Stomach (tissue), 8 donors: ENCODE measurements at regions not wholly inside any gene's neighbourhood (a gene's known extent, or its start where the extent isn't known, plus 50 kb on each side); places are given as distances from the start of the nearest gene placed in this dataset.

Experiments used
- DNase-seq, 2 donors: peaks; one replicate each; pipeline versions ENCODE4 v3.0.0 to v3.0.0-alpha.2; 2013 to 2019
- H3K27ac ChIP-seq, 5 donors: fragments of 200-600 bp in 4 of 5; sonication (generic) in 4 of 5; one replicate each; pipeline ENCODE4 v1.5.1; 2013 to 2019; ENCODE audit warnings: mild to moderate bottlenecking in 1 of 5, moderate library complexity in 1 of 5
- H3K27me3 ChIP-seq, 3 donors: fragments of 200-600 bp; sonication (generic); one replicate each; pipeline ENCODE4 v1.5.1; 2017 to 2019; ENCODE audit warnings: mixed run types in 1 of 3
- H3K36me3 ChIP-seq, 4 donors: fragments of 200-600 bp; sonication (generic); 1 replicate in 3 of 4; 2 replicates in 1 of 4; pipeline ENCODE4 v1.5.1; 2016 to 2019
- H3K4me1 ChIP-seq, 4 donors: fragments of 200-600 bp; sonication (generic); one replicate each; pipeline ENCODE4 v1.5.1; 2016 to 2019
- H3K4me3 ChIP-seq, 4 donors: fragments of 200-600 bp; sonication (generic) in 3 of 4; one replicate each; pipeline ENCODE4 v1.5.1; 2016 to 2019; ENCODE audit warnings: mild to moderate bottlenecking in 1 of 4
- H3K9me3 ChIP-seq, 4 donors: fragments of 200-600 bp; sonication (generic); one replicate each; pipeline ENCODE4 v1.5.1; 2016 to 2019
- EP300 ChIP-seq: sonication (generic); formaldehyde crosslinking; IDR thresholded peaks from one replicate; pipeline ENCODE4 v1.6.1; 2017; ENCODE audit warnings: antibody characterized with exemption
- POLR2A ChIP-seq, 4 donors: fragments of 450-650 bp; IDR thresholded peaks; one replicate each; pipeline ENCODE4 v1.6.1; 2016; ENCODE audit warnings: antibody characterized with exemption in 4 of 4, control low read depth in 2 of 4, mild to moderate bottlenecking in 1 of 4, moderate library complexity in 1 of 4
- POLR2AphosphoS5 ChIP-seq, 3 donors: sonication (generic); formaldehyde crosslinking; IDR thresholded peaks; one replicate each; pipeline ENCODE4 v1.6.1; 2016; ENCODE audit warnings: antibody characterized with exemption in 3 of 3
- WGBS, 5 donors: extraction: QIAGEN DNeasy Blood & Tissue Kit in 3 of 5; methylation state at CpG; one replicate each; pipeline versions ENCODE4 v1.1.5 to v1.1.7; 2013 to 2018; 5-methylcytosine and 5-hydroxymethylcytosine counted together
- intact Hi-C: fragments of 100-400 bp; cut with DNase I; formaldehyde crosslinking; loops from one replicate; pipeline ENCODE4 v1.15.1; 2023; ENCODE audit warnings: low total_unique reads
- TF ChIP-seq, protein P1 (sequence below), 7 experiments: fragments of 450-650 bp in 4 of 7; fragments of 200-600 bp in 3 of 7; sonication (generic) in 3 of 7; IDR thresholded peaks; one replicate each; pipeline ENCODE4 v1.5.1; 2016 to 2019; ENCODE audit warnings: antibody characterized with exemption in 7 of 7, control low read depth in 2 of 7, mild to moderate bottlenecking in 1 of 7
- donor health status: healthy with polysubstance abuse.
- donor health status: Bipolar disorder and iron deficiency.
- donor health status: healthy.

DNA sequence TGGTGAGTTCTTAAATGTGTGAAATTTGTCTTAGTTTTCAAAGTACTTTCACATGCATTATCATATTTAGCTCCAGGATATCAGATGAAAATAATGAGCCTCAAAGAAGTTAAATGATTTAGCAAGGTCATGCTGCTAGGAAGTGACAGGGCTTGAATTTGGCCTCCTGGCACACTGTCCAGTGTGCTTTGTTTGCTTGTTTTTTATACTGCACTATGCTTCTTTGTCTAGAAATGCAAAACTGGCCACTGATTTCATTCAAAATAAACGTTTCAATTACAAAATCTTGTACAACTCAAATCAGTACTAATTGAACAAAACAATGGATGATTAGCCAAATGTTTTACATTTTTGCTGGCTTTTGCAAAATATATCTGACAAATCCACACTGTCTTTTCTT lies 583.3 kb upstream of the CBLB start:
- intact Hi-C loops: no loop called here

DNA sequence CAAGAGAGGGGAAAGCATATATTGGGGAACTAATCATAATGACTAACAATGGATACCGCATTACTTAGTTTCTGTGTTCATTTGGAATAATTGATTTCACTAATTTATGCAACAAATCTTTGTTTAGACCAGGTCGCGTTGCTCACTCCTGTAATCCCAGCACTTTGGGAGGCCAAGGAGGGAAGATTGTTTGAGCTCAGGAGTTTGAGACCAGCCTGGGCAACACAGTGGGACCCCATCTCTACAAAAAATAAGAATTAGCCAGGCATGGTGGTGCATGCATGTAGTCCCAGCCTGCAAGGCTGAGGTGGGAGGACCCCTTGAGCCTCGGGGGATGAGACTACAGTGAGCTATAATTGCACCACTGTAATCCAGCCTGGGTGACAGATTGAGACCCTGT lies 585.7 kb upstream of the CBLB start:
- no peak overlapping the region for H3K27ac ChIP-seq
- 80 to 91% (median 88%) methylated on average over 4 of the region's 4 CpGs for WGBS, 5 donors
- H3K9me3 ChIP-seq: no peaks in the 10 kb centered on the region
- DNase-seq: no peak
- no peaks in the 10 kb centered on the region for H3K27me3 ChIP-seq
- intact Hi-C loops: no loop called here
- H3K36me3 ChIP-seq: no peaks in the 10 kb centered on the region
- TF ChIP-seq POLR2AphosphoS5 (IDR thresholded peaks at IDR 0.05): no peak
- TF ChIP-seq POLR2A (IDR thresholded peaks at IDR 0.05): no peak
- no peak for TF ChIP-seq EP300
- TF ChIP-seq, protein P1, sequence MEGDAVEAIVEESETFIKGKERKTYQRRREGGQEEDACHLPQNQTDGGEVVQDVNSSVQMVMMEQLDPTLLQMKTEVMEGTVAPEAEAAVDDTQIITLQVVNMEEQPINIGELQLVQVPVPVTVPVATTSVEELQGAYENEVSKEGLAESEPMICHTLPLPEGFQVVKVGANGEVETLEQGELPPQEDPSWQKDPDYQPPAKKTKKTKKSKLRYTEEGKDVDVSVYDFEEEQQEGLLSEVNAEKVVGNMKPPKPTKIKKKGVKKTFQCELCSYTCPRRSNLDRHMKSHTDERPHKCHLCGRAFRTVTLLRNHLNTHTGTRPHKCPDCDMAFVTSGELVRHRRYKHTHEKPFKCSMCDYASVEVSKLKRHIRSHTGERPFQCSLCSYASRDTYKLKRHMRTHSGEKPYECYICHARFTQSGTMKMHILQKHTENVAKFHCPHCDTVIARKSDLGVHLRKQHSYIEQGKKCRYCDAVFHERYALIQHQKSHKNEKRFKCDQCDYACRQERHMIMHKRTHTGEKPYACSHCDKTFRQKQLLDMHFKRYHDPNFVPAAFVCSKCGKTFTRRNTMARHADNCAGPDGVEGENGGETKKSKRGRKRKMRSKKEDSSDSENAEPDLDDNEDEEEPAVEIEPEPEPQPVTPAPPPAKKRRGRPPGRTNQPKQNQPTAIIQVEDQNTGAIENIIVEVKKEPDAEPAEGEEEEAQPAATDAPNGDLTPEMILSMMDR (IDR thresholded peaks at IDR 0.05): no peak
- H3K4me1 ChIP-seq: no peaks in the 10 kb centered on the region
- H3K4me3 ChIP-seq: no peak overlapping the region

More for the DNA sequence above, 583.3 kb upstream of the CBLB start:
- Histone ChIP-seq H3K9me3 (no peaks in the 10 kb centered on the region), H3K27me3 (no peaks in the 10 kb centered on the region), H3K27ac (no peak overlapping the region), H3K4me1 (no peaks in the 10 kb centered on the region), H3K4me3 (no peak overlapping the region), H3K36me3 (no peaks in the 10 kb centered on the region)
- TF ChIP-seq POLR2A (IDR thresholded peaks at IDR 0.05) (no peak), POLR2AphosphoS5 (IDR thresholded peaks at IDR 0.05) (no peak)
- no peak for DNase-seq
- 0 to 26% (median 18%) methylated on average over 1 of the region's 1 CpG for WGBS, 5 donors

DNA sequence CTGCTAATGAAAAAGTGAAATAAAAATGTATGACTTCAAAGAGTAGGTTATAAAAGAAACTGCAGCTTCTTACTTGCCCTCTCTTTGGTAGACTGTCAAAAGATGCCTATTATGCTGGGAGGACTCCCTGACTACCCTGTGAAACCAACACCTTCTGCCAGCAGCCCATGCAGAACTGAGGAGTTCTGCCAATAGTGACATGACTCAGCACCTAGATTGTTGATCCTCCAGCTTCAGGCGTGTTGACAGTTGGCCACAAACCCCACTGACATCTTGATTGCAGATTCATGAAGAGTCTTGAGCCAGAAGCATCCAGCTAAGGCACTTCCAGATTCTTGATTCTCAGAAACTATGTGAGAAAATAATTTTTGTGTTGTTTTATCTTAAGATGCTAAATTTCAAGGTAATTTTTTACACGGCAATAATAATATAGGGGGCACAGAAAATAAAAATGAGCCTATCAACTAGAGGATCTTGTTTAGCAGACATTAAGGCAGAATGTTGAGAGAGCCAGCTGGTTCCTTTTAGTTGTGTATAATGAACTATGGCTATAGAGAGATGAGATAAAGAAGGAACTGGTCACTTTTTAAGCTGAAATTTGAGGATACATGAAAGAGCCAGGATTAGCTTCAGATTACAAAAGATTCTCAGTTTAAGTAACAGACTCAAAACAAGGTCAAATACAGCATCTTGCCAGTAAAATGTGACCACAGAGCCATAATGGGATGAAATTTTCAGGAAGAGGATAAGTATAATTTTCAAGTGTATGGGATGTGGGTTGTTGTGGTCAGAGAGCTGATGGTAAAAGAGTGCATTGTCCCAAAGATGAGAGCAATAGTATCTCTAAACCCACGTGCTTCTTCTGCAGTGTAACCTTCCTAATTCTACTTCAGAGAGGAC lies 588.7 kb upstream of the CBLB start:
- H3K4me1 ChIP-seq: no peaks in the 10 kb centered on the region
- no peaks in the 10 kb centered on the region for H3K9me3 ChIP-seq
- intact Hi-C loops: no loop called here
- no peak for DNase-seq
- no peaks in the 10 kb centered on the region for H3K36me3 ChIP-seq
- 50 to 59% (median 56%) methylated on average over 3 of the region's 3 CpGs for WGBS, 5 donors
- TF ChIP-seq EP300 (no peak), POLR2A (IDR thresholded peaks at IDR 0.05) (no peak), POLR2AphosphoS5 (IDR thresholded peaks at IDR 0.05) (no peak)
- TF ChIP-seq, protein P1 (IDR thresholded peaks at IDR 0.05): no peak
- H3K27me3 ChIP-seq: no peaks in the 10 kb centered on the region
- no peak overlapping the region for H3K4me3 ChIP-seq
- no peak overlapping the region for H3K27ac ChIP-seq

DNA sequence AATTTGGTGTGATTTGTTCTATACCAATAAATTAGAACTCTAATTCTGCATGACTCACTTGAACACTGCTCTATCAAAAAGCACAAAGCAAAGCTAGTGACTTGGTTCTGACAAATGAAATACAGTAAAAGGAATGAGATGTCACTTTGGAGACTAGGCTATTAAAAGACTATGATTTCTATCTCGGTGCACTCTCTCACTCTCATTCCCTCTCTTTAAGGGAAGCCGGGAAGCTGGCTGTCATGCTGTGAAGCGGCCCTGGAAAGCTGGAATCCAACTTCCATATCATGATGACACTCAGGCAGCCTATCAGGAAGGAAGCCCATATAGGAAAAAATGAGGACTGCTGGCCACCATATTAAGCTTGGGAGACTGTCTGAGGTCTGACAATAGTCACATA lies 590.1 kb upstream of the CBLB start:
- Histone ChIP-seq H3K4me1 (no peaks in the 10 kb centered on the region), H3K9me3 (no peaks in the 10 kb centered on the region), H3K27me3 (no peaks in the 10 kb centered on the region), H3K27ac (no peak overlapping the region), H3K4me3 (no peak overlapping the region), H3K36me3 (no peaks in the 10 kb centered on the region)
- TF ChIP-seq POLR2AphosphoS5 (IDR thresholded peaks at IDR 0.05) (no peak), POLR2A (IDR thresholded peaks at IDR 0.05) (no peak)
- WGBS, 5 donors: 82 to 91% (median 85%) methylated on average over 3 of the region's 3 CpGs
- intact Hi-C loops: no loop called here
- DNase-seq: no peak

DNA sequence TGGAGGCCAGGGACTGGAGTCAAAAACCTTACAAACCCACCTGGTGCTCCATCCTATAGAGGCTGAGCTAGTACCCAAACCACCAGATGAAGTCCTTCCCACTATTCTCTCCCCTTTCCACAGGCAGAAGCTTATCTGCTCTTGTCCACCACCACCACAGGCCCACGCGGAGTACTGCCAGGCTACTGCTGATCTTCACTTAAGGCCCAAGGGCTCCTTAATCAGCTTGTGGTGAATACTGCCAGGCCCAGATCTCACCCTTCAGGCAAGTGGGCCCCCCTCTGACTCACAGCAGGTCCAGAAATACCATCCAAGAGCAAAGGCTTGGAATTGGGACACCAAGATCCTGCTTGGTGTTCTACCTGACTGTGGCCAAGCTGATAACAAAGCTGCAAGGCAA lies 598.1 kb upstream of the CBLB start:
- H3K36me3 ChIP-seq: no peaks in the 10 kb centered on the region
- intact Hi-C loops: no loop called here
- H3K9me3 ChIP-seq: no peaks in the 10 kb centered on the region
- H3K27ac ChIP-seq: no peak overlapping the region
- no peaks in the 10 kb centered on the region for H3K4me1 ChIP-seq
- DNase-seq: no peak
- no peaks in the 10 kb centered on the region for H3K27me3 ChIP-seq
- 86 to 96% (median 94%) methylated on average over 2 of the region's 2 CpGs for WGBS, 5 donors
- H3K4me3 ChIP-seq: no peak overlapping the region
- TF ChIP-seq POLR2A (IDR thresholded peaks at IDR 0.05) (no peak), POLR2AphosphoS5 (IDR thresholded peaks at IDR 0.05) (no peak), EP300 (no peak)
- TF ChIP-seq, protein P1 (IDR thresholded peaks at IDR 0.05): no peak
